NB4 (cell line): ENCODE measurements at regions not wholly inside any gene's neighbourhood (a gene's known extent, or its start where the extent isn't known, plus 50 kb on each side); places are given as distances from the start of the nearest gene placed in this dataset.

Experiments used
- POLR2A ChIP-seq: IDR thresholded peaks from 2 replicates; pipeline ENCODE4 v1.6.1; 2011; ENCODE audit warnings: mild to moderate bottlenecking; ENCODE audit not compliant: insufficient read length; ENCODE audit errors: extremely low read depth
- TF ChIP-seq, protein P1 (sequence below): IDR thresholded peaks from one replicate; pipeline ENCODE4 v1.5.1; 2012; ENCODE audit warnings: low read depth, low read length

DNA sequence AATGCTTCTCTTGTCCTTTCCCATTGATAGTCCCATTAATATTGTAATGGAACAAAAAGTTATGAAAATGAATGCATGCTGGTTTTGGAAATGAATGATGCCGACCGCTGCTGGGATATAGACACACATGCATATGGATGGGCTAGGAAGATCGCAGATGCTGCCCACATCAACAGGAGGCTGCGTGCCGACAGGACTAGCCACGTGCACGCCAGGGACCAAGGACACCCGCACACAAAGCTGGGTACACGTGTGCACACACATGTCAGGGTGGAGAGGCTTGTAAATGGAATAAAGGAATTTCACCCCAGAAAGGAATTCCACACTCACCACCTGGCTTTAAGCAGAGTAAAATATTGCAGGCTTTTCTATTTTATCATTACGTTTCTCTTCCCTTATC lies 153.8 kb upstream of the VASH1 start:
- TF ChIP-seq, protein P1, sequence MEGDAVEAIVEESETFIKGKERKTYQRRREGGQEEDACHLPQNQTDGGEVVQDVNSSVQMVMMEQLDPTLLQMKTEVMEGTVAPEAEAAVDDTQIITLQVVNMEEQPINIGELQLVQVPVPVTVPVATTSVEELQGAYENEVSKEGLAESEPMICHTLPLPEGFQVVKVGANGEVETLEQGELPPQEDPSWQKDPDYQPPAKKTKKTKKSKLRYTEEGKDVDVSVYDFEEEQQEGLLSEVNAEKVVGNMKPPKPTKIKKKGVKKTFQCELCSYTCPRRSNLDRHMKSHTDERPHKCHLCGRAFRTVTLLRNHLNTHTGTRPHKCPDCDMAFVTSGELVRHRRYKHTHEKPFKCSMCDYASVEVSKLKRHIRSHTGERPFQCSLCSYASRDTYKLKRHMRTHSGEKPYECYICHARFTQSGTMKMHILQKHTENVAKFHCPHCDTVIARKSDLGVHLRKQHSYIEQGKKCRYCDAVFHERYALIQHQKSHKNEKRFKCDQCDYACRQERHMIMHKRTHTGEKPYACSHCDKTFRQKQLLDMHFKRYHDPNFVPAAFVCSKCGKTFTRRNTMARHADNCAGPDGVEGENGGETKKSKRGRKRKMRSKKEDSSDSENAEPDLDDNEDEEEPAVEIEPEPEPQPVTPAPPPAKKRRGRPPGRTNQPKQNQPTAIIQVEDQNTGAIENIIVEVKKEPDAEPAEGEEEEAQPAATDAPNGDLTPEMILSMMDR, result no peak
- no peak for TF ChIP-seq POLR2A
